ENCODE measurements at regions not wholly inside any gene's neighbourhood (a gene's known extent, or its start where the extent isn't known, plus 50 kb on each side); places are given as distances from the start of the nearest gene placed in this dataset.

- no peak for DNase-seq (ENCODE audit: low spot score in 2 of 2)
- FAIRE-seq = no peak
Observed at GRCh38 chr7:21024485-21024867, 237.8 kb upstream of the SP8 start.

- FAIRE-seq (no peak), DNase-seq (ENCODE audit: low spot score in 2 of 2) (no peak)
Observed at GRCh38 chr7:21028186-21028585, 241.5 kb upstream of the SP8 start.

- no peak for FAIRE-seq
- no peak for DNase-seq (ENCODE audit: low spot score in 2 of 2)
Observed at GRCh38 chr7:21028599-21028998, 241.9 kb upstream of the SP8 start.

- FAIRE-seq (no peak), DNase-seq (ENCODE audit: low spot score in 2 of 2) (no peak)
Observed at GRCh38 chr7:21029006-21029405, 242.3 kb upstream of the SP8 start.

GRCh38 chr7:21030237-21030871 is 243.7 kb upstream of the SP8 start:
- FAIRE-seq = no peak
- DNase-seq (ENCODE audit: low spot score in 2 of 2) = no peak

- FAIRE-seq (no peak), DNase-seq (ENCODE audit: low spot score in 2 of 2) (no peak)
Observed at GRCh38 chr7:21041252-21041651, 254.6 kb upstream of the SP8 start.

- FAIRE-seq (no peak), DNase-seq (ENCODE audit: low spot score in 2 of 2) (no peak)
Observed at GRCh38 chr7:21041666-21042065, 255.0 kb upstream of the SP8 start.

- FAIRE-seq = no peak
- DNase-seq (ENCODE audit: low spot score in 2 of 2) = no peak
Observed at GRCh38 chr7:21044384-21044783, 257.7 kb upstream of the SP8 start.

GRCh38 chr7:21044913-21045568 is 258.4 kb upstream of the SP8 start:
- no peak for DNase-seq (ENCODE audit: low spot score in 2 of 2)
- FAIRE-seq = no peak

GRCh38 chr7:21051865-21052264 is 265.2 kb upstream of the SP8 start:
- DNase-seq (ENCODE audit: low spot score in 2 of 2) (no peak), FAIRE-seq (no peak)

GRCh38 chr7:21054427-21055112 is 267.9 kb upstream of the SP8 start:
- no peak for FAIRE-seq
- DNase-seq (ENCODE audit: low spot score in 2 of 2) = no peak

GRCh38 chr7:21059069-21059468 is 272.4 kb upstream of the SP8 start:
- FAIRE-seq (no peak), DNase-seq (ENCODE audit: low spot score in 2 of 2) (no peak)

- DNase-seq (ENCODE audit: low spot score in 2 of 2) (no peak), FAIRE-seq (no peak)
Observed at GRCh38 chr7:21063106-21063505, 276.4 kb upstream of the SP8 start.

- FAIRE-seq (no peak), DNase-seq (ENCODE audit: low spot score in 2 of 2) (no peak)
Observed at GRCh38 chr7:21064698-21065648, 278.3 kb upstream of the SP8 start.

- DNase-seq (ENCODE audit: low spot score in 2 of 2) (no peak), FAIRE-seq (no peak)
Observed at GRCh38 chr7:21066221-21066620, 279.5 kb upstream of the SP8 start.

- FAIRE-seq (no peak), DNase-seq (ENCODE audit: low spot score in 2 of 2) (no peak)
Observed at GRCh38 chr7:21067216-21067615, 280.5 kb upstream of the SP8 start.

- no peak for FAIRE-seq
Observed at GRCh38 chr7:21070571-21071090, 283.9 kb upstream of the SP8 start.

GRCh38 chr7:21071561-21072501 is 285.1 kb upstream of the SP8 start:
- no peak for DNase-seq (ENCODE audit: low spot score in 2 of 2)
- FAIRE-seq = no peak

More at GRCh38 chr7:21070571-21071090, 283.9 kb upstream of the SP8 start:
- no peak for DNase-seq (ENCODE audit: low spot score in 2 of 2)

- no peak for FAIRE-seq
Observed at GRCh38 chr7:21076054-21076453, 289.4 kb upstream of the SP8 start.

More at GRCh38 chr7:21076054-21076453, 289.4 kb upstream of the SP8 start:
- DNase-seq (ENCODE audit: low spot score in 2 of 2) = no peak
